NCI-H1694 (cell line): ENCODE measurements at regions not wholly inside any gene's neighbourhood (a gene's known extent, or its start where the extent isn't known, plus 50 kb on each side); places are given as distances from the start of the nearest gene placed in this dataset.

ENCODE experiments used
- DNase-seq: peaks from one replicate; lab custom pipeline; 2025; lab: John Stamatoyannopoulos, UW

- no peak for DNase-seq
Observed at GRCh38 chr14:26929361-26929760, 331.5 kb upstream of the NOVA1 start.

GRCh38 chr14:26930576-26930975 is 332.7 kb upstream of the NOVA1 start:
- DNase-seq, result no peak

GRCh38 chr14:26932606-26933005 is 334.8 kb upstream of the NOVA1 start:
- DNase-seq, result no peak

GRCh38 chr14:26933431-26933830 is 335.6 kb upstream of the NOVA1 start:
- no peak for DNase-seq

- no peak for DNase-seq
Observed at GRCh38 chr14:26934151-26934550, 336.3 kb upstream of the NOVA1 start.

- no peak for DNase-seq
Observed at GRCh38 chr14:26935733-26936132, 337.9 kb upstream of the NOVA1 start.

GRCh38 chr14:26938054-26938453 is 340.2 kb upstream of the NOVA1 start:
- DNase-seq, result no peak

- DNase-seq, result no peak
Observed at GRCh38 chr14:26939755-26940154, 341.9 kb upstream of the NOVA1 start.

GRCh38 chr14:26941521-26941920 is 343.7 kb upstream of the NOVA1 start:
- no peak for DNase-seq

- DNase-seq, result no peak
Observed at GRCh38 chr14:26947265-26947664, 349.4 kb upstream of the NOVA1 start.

- no peak for DNase-seq
Observed at GRCh38 chr14:26959437-26959836, 361.6 kb upstream of the NOVA1 start.

GRCh38 chr14:26959972-26960660 is 362.3 kb upstream of the NOVA1 start:
- no peak for DNase-seq

- no peak for DNase-seq
Observed at GRCh38 chr14:26963711-26964110, 365.9 kb upstream of the NOVA1 start.

GRCh38 chr14:26965490-26965889 is 367.7 kb upstream of the NOVA1 start:
- no peak for DNase-seq

GRCh38 chr14:26966908-26967307 is 369.1 kb upstream of the NOVA1 start:
- no peak for DNase-seq

- DNase-seq, result no peak
Observed at GRCh38 chr14:26974965-26975364, 377.1 kb upstream of the NOVA1 start.

- DNase-seq, result no peak
Observed at GRCh38 chr14:26982071-26982470, 384.2 kb upstream of the NOVA1 start.

- peak; percentile 87 for DNase-seq
Observed at GRCh38 chr14:26984311-26985177, 386.7 kb upstream of the NOVA1 start.

- DNase-seq, result no peak
Observed at GRCh38 chr14:26987744-26988363, 390.0 kb upstream of the NOVA1 start.

GRCh38 chr14:26990946-26991345 is 393.1 kb upstream of the NOVA1 start:
- no peak for DNase-seq

- DNase-seq, result no peak
Observed at GRCh38 chr14:26992403-26993115, 394.7 kb upstream of the NOVA1 start.

- DNase-seq, result no peak
Observed at GRCh38 chr14:26993556-26993955, 395.7 kb upstream of the NOVA1 start.
